ENCODE measurements at regions not wholly inside any gene's neighbourhood (a gene's known extent, or its start where the extent isn't known, plus 50 kb on each side); places are given as distances from the start of the nearest gene placed in this dataset.
"Not testable (repeated sequence)": the region's sequence is repeated elsewhere in the genome, so short reads cannot be mapped to it uniquely, and the experiment has no call there.

GRCh38 chr11:81970886-81971285 is 762.8 kb downstream of the FAM181B start:
- no peak for DNase-seq

GRCh38 chr11:81967242-81967641 is 766.4 kb downstream of the FAM181B start:
- DNase-seq = no peak

- no peak for DNase-seq
Measured at GRCh38 chr11:81966340-81966739, 767.3 kb downstream of the FAM181B start.

GRCh38 chr11:81963018-81963417 is 770.6 kb downstream of the FAM181B start:
- no peak for DNase-seq

GRCh38 chr11:81960443-81960842 is 773.2 kb downstream of the FAM181B start:
- no peak for DNase-seq

GRCh38 chr11:81959341-81959740 is 774.3 kb downstream of the FAM181B start:
- no peak for DNase-seq

- DNase-seq = not testable (repeated sequence)
Measured at GRCh38 chr11:81954301-81954700, 779.4 kb downstream of the FAM181B start.

GRCh38 chr11:81946831-81947230 is 786.8 kb downstream of the FAM181B start:
- no peak for DNase-seq

GRCh38 chr11:81942646-81943045 is 791.0 kb downstream of the FAM181B start:
- no peak for DNase-seq

- DNase-seq = no peak
Measured at GRCh38 chr11:81941998-81942397, 791.7 kb downstream of the FAM181B start.

GRCh38 chr11:81932303-81932702 is 801.4 kb downstream of the FAM181B start:
- DNase-seq = no peak

GRCh38 chr11:81920205-81920604 is 813.5 kb downstream of the FAM181B start:
- DNase-seq = no peak

- no peak for DNase-seq
Measured at GRCh38 chr11:81916451-81916850, 817.2 kb downstream of the FAM181B start.

- DNase-seq = no peak
Measured at GRCh38 chr11:81915045-81915444, 818.6 kb downstream of the FAM181B start.

GRCh38 chr11:81913793-81914192 is 819.9 kb downstream of the FAM181B start:
- DNase-seq = no peak

GRCh38 chr11:81907996-81908395 is 825.7 kb downstream of the FAM181B start:
- no peak for DNase-seq

GRCh38 chr11:81899156-81899555 is 834.5 kb downstream of the FAM181B start:
- DNase-seq = no peak

- no peak for DNase-seq
Measured at GRCh38 chr11:81897639-81898038, 836.0 kb downstream of the FAM181B start.

- DNase-seq = no peak
Measured at GRCh38 chr11:81895258-81895657, 838.4 kb downstream of the FAM181B start.

GRCh38 chr11:81892770-81893635 is 840.7 kb downstream of the FAM181B start:
- no peak for DNase-seq

GRCh38 chr11:81888391-81888790 is 845.3 kb downstream of the FAM181B start:
- DNase-seq = no peak

- no peak for DNase-seq
Measured at GRCh38 chr11:81887671-81888070, 846.0 kb downstream of the FAM181B start.

GRCh38 chr11:81886406-81887075 is 847.1 kb downstream of the FAM181B start:
- no peak for DNase-seq

- no peak for DNase-seq
Measured at GRCh38 chr11:81874635-81875034, 859.0 kb downstream of the FAM181B start.
